ENCODE measurements at regions not wholly inside any gene's neighbourhood (a gene's known extent, or its start where the extent isn't known, plus 50 kb on each side); places are given as distances from the start of the nearest gene placed in this dataset.

DNA sequence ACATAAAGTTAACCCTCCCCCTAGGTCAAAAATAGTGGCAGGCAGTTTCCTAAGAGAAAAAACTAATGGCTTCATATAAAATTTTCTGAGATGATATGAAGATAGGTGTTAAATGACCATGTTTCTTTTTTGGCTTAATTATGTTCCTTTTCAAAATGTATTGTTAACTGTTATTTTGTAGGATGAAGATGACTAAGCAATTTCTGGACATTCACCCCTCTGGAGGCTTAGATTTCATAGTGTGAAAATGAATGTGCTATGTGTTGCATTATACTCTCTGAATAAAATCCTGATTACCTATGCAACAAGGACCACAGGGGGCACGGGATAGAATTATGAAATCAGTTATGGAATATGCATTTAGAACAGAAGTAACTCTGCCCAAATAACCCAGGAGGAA, 233.5 kb downstream of the MRPS30 start:
- ATAC-seq = no peak

DNA sequence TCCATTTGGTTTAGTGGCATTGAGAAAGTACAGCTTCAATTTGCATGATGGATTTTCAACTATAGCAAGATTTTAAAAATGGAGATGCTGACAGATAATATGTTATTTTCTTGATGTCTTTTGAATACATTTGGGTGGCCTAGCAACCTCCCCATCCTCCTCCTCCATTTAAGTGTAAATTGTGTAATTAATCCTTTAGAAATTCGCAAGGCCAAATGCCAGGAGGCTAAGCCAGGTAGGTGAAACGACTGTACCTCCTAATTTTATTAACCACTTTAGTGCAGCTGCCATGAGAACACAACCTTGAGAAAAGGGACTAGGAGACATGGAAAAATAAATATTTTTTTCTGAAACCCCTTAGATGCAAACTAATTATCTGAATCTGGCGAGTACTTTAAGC, 248.8 kb downstream of the MRPS30 start:
- DNase-seq (no peak), ATAC-seq (no peak)
- TF ChIP-seq, protein P1, sequence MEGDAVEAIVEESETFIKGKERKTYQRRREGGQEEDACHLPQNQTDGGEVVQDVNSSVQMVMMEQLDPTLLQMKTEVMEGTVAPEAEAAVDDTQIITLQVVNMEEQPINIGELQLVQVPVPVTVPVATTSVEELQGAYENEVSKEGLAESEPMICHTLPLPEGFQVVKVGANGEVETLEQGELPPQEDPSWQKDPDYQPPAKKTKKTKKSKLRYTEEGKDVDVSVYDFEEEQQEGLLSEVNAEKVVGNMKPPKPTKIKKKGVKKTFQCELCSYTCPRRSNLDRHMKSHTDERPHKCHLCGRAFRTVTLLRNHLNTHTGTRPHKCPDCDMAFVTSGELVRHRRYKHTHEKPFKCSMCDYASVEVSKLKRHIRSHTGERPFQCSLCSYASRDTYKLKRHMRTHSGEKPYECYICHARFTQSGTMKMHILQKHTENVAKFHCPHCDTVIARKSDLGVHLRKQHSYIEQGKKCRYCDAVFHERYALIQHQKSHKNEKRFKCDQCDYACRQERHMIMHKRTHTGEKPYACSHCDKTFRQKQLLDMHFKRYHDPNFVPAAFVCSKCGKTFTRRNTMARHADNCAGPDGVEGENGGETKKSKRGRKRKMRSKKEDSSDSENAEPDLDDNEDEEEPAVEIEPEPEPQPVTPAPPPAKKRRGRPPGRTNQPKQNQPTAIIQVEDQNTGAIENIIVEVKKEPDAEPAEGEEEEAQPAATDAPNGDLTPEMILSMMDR (IDR thresholded peaks at IDR 0.05) = no peak
- Histone ChIP-seq H3K9me3 (no peaks in the 10 kb centered on the region), H3K36me3 (ENCODE audit: insufficient read depth in 1 of 2, low read depth in 1 of 2) (no peaks in the 10 kb centered on the region), H3K27me3 (ENCODE audit: insufficient read depth in 3 of 3, low read length in 2 of 3) (no peaks in the 10 kb centered on the region), H3K27ac (no peak overlapping the region), H3K4me1 (peaks cover 7% of the 10 kb centered on the region), H3K4me3 (no peak overlapping the region)
- intact Hi-C loops (cut with DNase I) = no loop called here
- 34 to 40% (median 37%) methylated on average over 3 of the region's 3 CpGs for WGBS, 3 donors

More for the DNA sequence above, 233.5 kb downstream of the MRPS30 start:
- TF ChIP-seq, protein P1 (IDR thresholded peaks at IDR 0.05) = no peak
- H3K36me3 ChIP-seq (ENCODE audit: insufficient read depth in 1 of 2, low read depth in 1 of 2) = no peaks in the 10 kb centered on the region
- no peaks in the 10 kb centered on the region for H3K9me3 ChIP-seq
- H3K4me1 ChIP-seq = peaks cover 10% of the 10 kb centered on the region
- H3K27me3 ChIP-seq (ENCODE audit: insufficient read depth in 3 of 3, low read length in 2 of 3) = no peaks in the 10 kb centered on the region
- no peak overlapping the region for H3K4me3 ChIP-seq
- DNase-seq = no peak
- WGBS, 3 donors = 63 to 68% (median 66%) methylated on average over 1 of the region's 1 CpG
- intact Hi-C loops (cut with DNase I) = no loop called here
- H3K27ac ChIP-seq = no peak overlapping the region

DNA sequence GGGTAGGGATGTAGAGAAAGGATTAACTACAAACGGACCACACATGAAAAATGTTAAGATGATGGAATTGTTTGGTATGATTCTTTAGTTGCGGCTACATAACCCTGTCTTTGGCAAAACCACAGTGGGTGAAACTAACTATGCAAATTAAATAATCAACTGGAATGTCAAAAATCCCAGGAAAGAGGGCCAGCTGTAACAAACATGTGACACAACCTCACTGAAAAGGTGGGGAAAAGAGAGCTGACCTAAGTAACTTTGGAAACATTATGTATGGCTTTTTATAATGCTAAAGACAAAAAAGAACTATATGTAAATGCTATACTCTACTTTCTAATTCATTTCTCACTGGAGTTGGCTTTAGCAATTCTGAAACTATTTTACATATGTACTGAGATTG, 252.0 kb downstream of the MRPS30 start:
- ATAC-seq = no peak
- TF ChIP-seq, protein P1 (IDR thresholded peaks at IDR 0.05) = no peak
- 42 to 52% (median 43%) methylated on average over 2 of the region's 2 CpGs for WGBS, 3 donors
- Histone ChIP-seq H3K4me1 (no peaks in the 10 kb centered on the region), H3K9me3 (no peaks in the 10 kb centered on the region), H3K27me3 (ENCODE audit: insufficient read depth in 3 of 3, low read length in 2 of 3) (no peaks in the 10 kb centered on the region), H3K36me3 (ENCODE audit: insufficient read depth in 1 of 2, low read depth in 1 of 2) (no peaks in the 10 kb centered on the region), H3K27ac (no peak overlapping the region), H3K4me3 (no peak overlapping the region)
- DNase-seq = no peak
- intact Hi-C loops (cut with DNase I) = no loop called here

DNA sequence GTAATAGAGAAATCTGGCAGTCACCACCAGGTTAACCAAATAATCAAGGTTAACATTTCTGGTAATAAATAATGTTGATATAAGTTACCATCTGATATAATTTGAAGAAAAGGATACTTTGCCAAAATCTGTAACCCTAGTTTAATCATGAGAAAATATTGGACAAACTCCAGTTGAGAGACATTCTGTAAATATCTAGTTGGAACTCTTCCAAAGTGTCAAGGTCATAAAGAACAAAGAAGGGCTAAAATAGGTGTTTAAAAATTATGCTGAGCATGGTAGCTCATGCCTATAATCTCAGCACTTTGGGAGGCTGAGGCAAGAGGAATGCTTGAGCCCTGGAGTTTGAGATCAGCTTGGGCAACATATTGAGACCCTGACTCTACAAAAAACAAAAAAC, 253.3 kb downstream of the MRPS30 start:
- H3K36me3 ChIP-seq (ENCODE audit: insufficient read depth in 1 of 2, low read depth in 1 of 2) = no peaks in the 10 kb centered on the region
- ATAC-seq (no peak), DNase-seq (no peak)
- intact Hi-C loops (cut with DNase I) = no loop called here
- H3K27me3 ChIP-seq (ENCODE audit: insufficient read depth in 3 of 3, low read length in 2 of 3) = no peaks in the 10 kb centered on the region
- TF ChIP-seq, protein P1 (IDR thresholded peaks at IDR 0.05) = no peak
- no peak overlapping the region for H3K4me3 ChIP-seq
- no peak overlapping the region for H3K27ac ChIP-seq
- H3K4me1 ChIP-seq = no peaks in the 10 kb centered on the region
- H3K9me3 ChIP-seq = no peaks in the 10 kb centered on the region

DNA sequence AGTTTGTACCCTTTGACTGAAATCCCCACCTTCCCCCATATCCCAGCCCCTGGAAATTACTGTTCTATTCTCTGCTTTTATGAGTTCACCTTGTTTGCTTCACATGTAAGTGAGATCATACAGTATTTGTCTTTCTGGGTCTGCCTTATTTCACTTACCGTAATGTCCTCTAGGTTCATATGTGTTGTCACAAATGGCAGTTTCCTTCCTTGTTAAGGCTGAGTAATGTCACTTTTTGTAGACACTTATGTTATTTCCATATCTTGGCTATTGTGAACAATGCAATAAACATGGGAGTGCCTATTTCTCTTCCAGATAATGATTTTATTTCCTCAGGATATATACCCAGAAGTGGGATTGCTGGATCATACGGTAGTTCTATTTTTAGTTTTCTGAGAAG, 272.3 kb downstream of the MRPS30 start:
- TF ChIP-seq, protein P1 (IDR thresholded peaks at IDR 0.05) = no peak
- no peak for ATAC-seq
- Histone ChIP-seq H3K9me3 (no peaks in the 10 kb centered on the region), H3K27ac (no peak overlapping the region), H3K27me3 (ENCODE audit: insufficient read depth in 3 of 3, low read length in 2 of 3) (no peaks in the 10 kb centered on the region), H3K4me1 (no peaks in the 10 kb centered on the region), H3K36me3 (ENCODE audit: insufficient read depth in 1 of 2, low read depth in 1 of 2) (no peaks in the 10 kb centered on the region), H3K4me3 (no peak overlapping the region)
- no peak for DNase-seq
- 71 to 82% (median 79%) methylated on average over 2 of the region's 2 CpGs for WGBS, 3 donors
- intact Hi-C loops (cut with DNase I) = no loop called here

All from psoas muscle (tissue), 7 donors.